PC-3 (cell line): ENCODE measurements at regions not wholly inside any gene's neighbourhood (a gene's known extent, or its start where the extent isn't known, plus 50 kb on each side); places are given as distances from the start of the nearest gene placed in this dataset.

Source experiments
- ATAC-seq: fragments of 200-7000 bp; cut with Tn5 transposase; 2 replicates; pipeline ENCODE4 v1.9.1; 2020; ENCODE audit warnings: mild to moderate bottlenecking, moderate library complexity
- BruUV-seq: library from RNA; stranded (reverse); fragments of 400-500 nt; replicated peaks from 2 replicates; lab custom pipeline; 2021; lab: Mats Ljungman, UMichigan
- CTCF ChIA-PET: fragments of 300-600 bp; sonication (Branson Sonifier 250); formaldehyde crosslinking; loops from one replicate; lab custom pipeline; 2022; ENCODE audit warnings: antibody characterized with exemption; lab: Charles Lee
- POLR2A ChIA-PET: fragments of 300-600 bp; sonication (Branson Sonifier 250); formaldehyde crosslinking; loops from one replicate; lab custom pipeline; 2022; ENCODE audit warnings: antibody characterized with exemption; ENCODE audit not compliant: unreplicated experiment; lab: Charles Lee
- DNase-seq: peaks from one replicate; pipeline ENCODE4 v3.0.0-alpha.2; 2015
- H2AFZ ChIP-seq: fragments of 300-600 bp; sonication (generic); 2 replicates; pipeline ENCODE4 v1.6.0; 2016; ENCODE audit warnings: antibody characterized with exemption, low read length
- H3F3A ChIP-seq: fragments of 300-600 bp; sonication (generic); one replicate; pipeline ENCODE4 v1.6.0; 2017; ENCODE audit warnings: antibody characterized with exemption, low read length, control low read depth, mild to moderate bottlenecking; ENCODE audit not compliant: unreplicated experiment
- H3K27ac ChIP-seq: fragments of 300-600 bp; sonication (generic); 2 replicates; pipeline ENCODE4 v1.5.1; 2016; ENCODE audit warnings: mild to moderate bottlenecking, low read length
- H3K27me3 ChIP-seq: fragments of 300-600 bp; sonication (generic); 2 replicates; pipeline ENCODE4 v1.6.1; 2016; ENCODE audit warnings: low read length, mixed read lengths
- H3K36me3 ChIP-seq: fragments of 300-600 bp; sonication (generic); 2 replicates; pipeline ENCODE4 v1.6.1; 2016; ENCODE audit warnings: low read depth, mixed run types, low read length, mixed read lengths
- H3K4me1 ChIP-seq: fragments of 300-600 bp; sonication (generic); 2 replicates; pipeline ENCODE4 v1.5.1; 2016; ENCODE audit warnings: low read length; ENCODE audit not compliant: insufficient read depth
- H3K4me2 ChIP-seq: fragments of 300-600 bp; sonication (generic); 2 replicates; pipeline ENCODE4 v1.6.0; 2016; ENCODE audit warnings: low read length
- H3K4me3 ChIP-seq: fragments of 300-600 bp; sonication (generic); 2 replicates; pipeline ENCODE4 v1.5.1; 2016; ENCODE audit warnings: mild to moderate bottlenecking, low read length, mixed read lengths
- H3K79me2 ChIP-seq: fragments of 300-600 bp; sonication (generic); 2 replicates; pipeline ENCODE4 v1.6.1; 2017; ENCODE audit warnings: low read length, mixed read lengths
- H3K9ac ChIP-seq: fragments of 300-600 bp; sonication (generic); 2 replicates; pipeline ENCODE4 v1.6.0; 2016; ENCODE audit warnings: mild to moderate bottlenecking, low read length
- H3K9me2 ChIP-seq: fragments of 300-600 bp; sonication (generic); replicated peaks from 2 replicates; pipeline ENCODE4 v1.6.1; 2016; ENCODE audit warnings: mixed run types, low read length, mixed read lengths
- H3K9me3 ChIP-seq: fragments of 300-600 bp; sonication (generic); 2 replicates; pipeline ENCODE4 v1.6.1; 2016; ENCODE audit warnings: low read length, mixed read lengths
- H4K20me1 ChIP-seq: fragments of 300-600 bp; sonication (generic); 2 replicates; pipeline ENCODE4 v1.6.1; 2016; ENCODE audit warnings: low read length, mixed read lengths
- CTCF ChIP-seq: fragments of 300-600 bp; sonication (generic); conservative IDR thresholded peaks from 2 replicates; pipeline ENCODE4 v1.5.1; 2017; ENCODE audit warnings: antibody characterized with exemption, low read depth, mild to moderate bottlenecking, low read length
- EZH2 ChIP-seq: fragments of 300-600 bp; sonication (generic); IDR thresholded peaks from one replicate; pipeline ENCODE4 v1.6.1; 2017; ENCODE audit warnings: antibody characterized with exemption, mild to moderate bottlenecking, low read length; ENCODE audit not compliant: unreplicated experiment
- EZH2phosphoT487 ChIP-seq: fragments of 300-600 bp; sonication (generic); IDR thresholded peaks from 2 replicates; pipeline ENCODE4 v1.6.1; 2018; ENCODE audit warnings: mild to moderate bottlenecking, antibody characterized with exemption, low read length, borderline replicate concordance
- intact Hi-C: fragments of 100-400 bp; cut with micrococcal nuclease; formaldehyde crosslinking; loops from 2 replicates; pipeline ENCODE4 v1.9.0; 2023

- Histone ChIP-seq H2AFZ (no peak overlapping the region), H3K4me3 (no peak overlapping the region), H4K20me1 (no peaks in the 10 kb centered on the region), H3F3A (no peaks in the 10 kb centered on the region), H3K9me3 (no peaks in the 10 kb centered on the region), H3K9ac (no peak overlapping the region), H3K4me1 (no peaks in the 10 kb centered on the region), H3K9me2 (no peaks in the 10 kb centered on the region), H3K79me2 (no peaks in the 10 kb centered on the region), H3K27me3 (no peaks in the 10 kb centered on the region), H3K4me2 (no peak overlapping the region), H3K36me3 (no peaks in the 10 kb centered on the region), H3K27ac (no peak overlapping the region)
- intact Hi-C loops, result no loop called here
- no peak for TF ChIP-seq CTCF
- TF ChIP-seq EZH2phosphoT487, result no peak
- no peak for TF ChIP-seq EZH2
- ChIA-PET CTCF (no interaction called here), POLR2A (no interaction called here)
- DNase-seq, result no peak
- no TSS peak for BruUV-seq
- ATAC-seq, result no peak
Observed at GRCh38 chr18:70956554-70956953, 667.7 kb downstream of the SOCS6 start.

- CTCF ChIA-PET, result no interaction called here
Observed at GRCh38 chr18:70936160-70936559, 647.3 kb downstream of the SOCS6 start.

More at GRCh38 chr18:70936160-70936559, 647.3 kb downstream of the SOCS6 start:
- no peaks in the 10 kb centered on the region for H3K36me3 ChIP-seq
- H3K9me2 ChIP-seq, result no peaks in the 10 kb centered on the region
- no TSS peak for BruUV-seq
- POLR2A ChIA-PET, result no interaction called here
- ATAC-seq (no peak), DNase-seq (no peak)
- no peaks in the 10 kb centered on the region for H3F3A ChIP-seq
- no peak overlapping the region for H3K4me3 ChIP-seq
- no peak overlapping the region for H2AFZ ChIP-seq
- H3K79me2 ChIP-seq, result no peaks in the 10 kb centered on the region
- no peaks in the 10 kb centered on the region for H3K9me3 ChIP-seq
- H3K27ac ChIP-seq, result no peak overlapping the region
- intact Hi-C loops, result no loop called here
- H3K4me2 ChIP-seq, result no peak overlapping the region
- H3K9ac ChIP-seq, result no peak overlapping the region
- H3K27me3 ChIP-seq, result no peaks in the 10 kb centered on the region
- no peak for TF ChIP-seq EZH2phosphoT487
- TF ChIP-seq CTCF, result no peak
- no peak for TF ChIP-seq EZH2
- no peaks in the 10 kb centered on the region for H3K4me1 ChIP-seq
- no peaks in the 10 kb centered on the region for H4K20me1 ChIP-seq
